K562 (cell line): ENCODE measurements at regions not wholly inside any gene's neighbourhood (a gene's known extent, or its start where the extent isn't known, plus 50 kb on each side); places are given as distances from the start of the nearest gene placed in this dataset.

Experiments
- ATAC-seq: fragments of 200-7000 bp; cut with Tn5 transposase; 3 replicates; pipeline ENCODE4 v1.9.1; 2020; ENCODE audit warnings: moderate library complexity
- BruUV-seq: library from RNA; stranded (reverse); fragments of 400-500 nt; replicated peaks from 2 replicates; lab custom pipeline; 2021; lab: Mats Ljungman, UMichigan
- CTCF ChIA-PET: fragments of 300-600 bp; formaldehyde crosslinking; extraction: SDS; loops from one replicate; lab custom pipeline; 2021; ENCODE audit warnings: low intra/inter-chr PET ratio; lab: Yijun Ruan, JAX
- POLR2A ChIA-PET: fragments of 300-600, 350-650 bp; sonication (Branson Sonifier 250); formaldehyde crosslinking; extraction: SDS; loops from one replicate; lab custom pipeline; 2021; ENCODE audit warnings: antibody characterized with exemption, inconsistent platforms; lab: Yijun Ruan, JAX
- DNase-seq, 4 experiments: peaks; one replicate each; pipeline versions ENCODE4 v3.0.0 to v3.0.0-alpha.2; 2011 to 2018; ENCODE audit warnings: low spot score in 3 of 4, mixed read lengths in 3 of 4; ENCODE audit errors: extremely low read depth in 1 of 4
- FAIRE-seq: peaks from 2 replicates; lab custom pipeline; 2011; peaks lifted over from hg19 to GRCh38; lab: Jason Lieb, UNC
- H2AFZ ChIP-seq: 2 replicates; pipeline ENCODE4 v1.6.0; 2011; ENCODE audit warnings: low read depth, low read length, control low read depth, inconsistent platforms
- H3K27ac ChIP-seq: fragments of 200-600 bp; 3 replicates; pipeline ENCODE4 v1.8.0; 2011; ENCODE audit warnings: low read depth, mild to moderate bottlenecking, control low read depth, inconsistent platforms, low read length, moderate library complexity, mixed read lengths; ENCODE audit errors: extremely low read depth
- H3K27me3 ChIP-seq, 2 experiments: fragments of 300-600 bp in 1 of 2; 2 replicates in 1 of 2; 3 replicates in 1 of 2; pipeline versions ENCODE4 v1.6.0 to v1.8.0; 2011; ENCODE audit warnings: inconsistent platforms in 2 of 2, low read length in 2 of 2, mild to moderate bottlenecking in 1 of 2, mixed read lengths in 1 of 2, moderate library complexity in 1 of 2; ENCODE audit not compliant: control insufficient read depth in 2 of 2, insufficient read depth in 2 of 2
- H3K36me3 ChIP-seq: fragments of 300-600 bp; 3 replicates; pipeline ENCODE4 v1.8.0; 2011; ENCODE audit warnings: mild to moderate bottlenecking, low read length, inconsistent platforms; ENCODE audit not compliant: control insufficient read depth, insufficient read depth
- H3K4me1 ChIP-seq, 2 experiments: fragments of 200-600 bp in 1 of 2; replicated peaks in 1 of 2; 2 replicates in 1 of 2; 3 replicates in 1 of 2; pipeline versions ENCODE4 v1.5.1 to v1.8.0; 2011; ENCODE audit warnings: inconsistent platforms in 2 of 2, low read length in 2 of 2, mild to moderate bottlenecking in 1 of 2, mixed read lengths in 1 of 2, moderate library complexity in 1 of 2; ENCODE audit not compliant: control insufficient read depth in 2 of 2, insufficient read depth in 2 of 2
- H3K4me2 ChIP-seq: 2 replicates; pipeline ENCODE4 v1.6.1; 2011; ENCODE audit warnings: low read length, control low read depth, inconsistent platforms, mixed read lengths; ENCODE audit not compliant: insufficient read depth
- H3K4me3 ChIP-seq: fragments of 200-600 bp; sonication (generic), shearing (Covaris generic); 2 replicates; pipeline ENCODE4 v1.5.1; 2016; ENCODE audit warnings: control low read depth, inconsistent platforms
- H3K79me2 ChIP-seq: fragments of 200-600 bp; 3 replicates; pipeline ENCODE4 v1.8.0; 2011; ENCODE audit warnings: low read length, inconsistent platforms; ENCODE audit not compliant: control insufficient read depth, insufficient read depth
- H3K9ac ChIP-seq, 2 experiments: 2 replicates each; pipeline versions ENCODE4 v1.6.0 to v1.6.1; 2011; ENCODE audit warnings: low read depth in 2 of 2, low read length in 2 of 2, control low read depth in 1 of 2, inconsistent platforms in 1 of 2, mild to moderate bottlenecking in 1 of 2, mixed read lengths in 1 of 2; ENCODE audit not compliant: insufficient read depth in 1 of 2
- H3K9me1 ChIP-seq: one replicate; pipeline ENCODE4 v1.6.0; 2011; ENCODE audit warnings: inconsistent platforms, mild to moderate bottlenecking, low read length, moderate library complexity; ENCODE audit not compliant: control insufficient read depth, insufficient read depth
- H3K9me3 ChIP-seq: replicated peaks from 2 replicates; pipeline ENCODE4 v1.5.1; 2011; ENCODE audit warnings: low read depth, low read length, inconsistent platforms; ENCODE audit not compliant: control insufficient read depth, insufficient read depth
- H4K20me1 ChIP-seq: replicated peaks from 2 replicates; pipeline ENCODE4 v1.6.1; 2011; ENCODE audit warnings: low read length, inconsistent platforms, mixed read lengths; ENCODE audit not compliant: control insufficient read depth, insufficient read depth
- ETV1 ChIP-seq: fragments of 450-650 bp; conservative IDR thresholded peaks from 2 replicates; pipeline ENCODE4 v1.6.1; 2016; ENCODE audit warnings: missing genetic modification characterization, control low read depth, low read depth, missing compliant biosample characterization
- ETV5 ChIP-seq: sonication (generic); formaldehyde crosslinking; IDR thresholded peaks from 2 replicates; pipeline ENCODE4 v1.4.0; 2020; ENCODE audit warnings: low read depth, mild to moderate bottlenecking, missing genetic modification reagents
- MAFF ChIP-seq: IDR thresholded peaks from 2 replicates; pipeline ENCODE4 v1.6.1; 2012; ENCODE audit warnings: low read length, improper control_type of control experiment
- MBD2 ChIP-seq: sonication (generic); IDR thresholded peaks from 2 replicates; pipeline ENCODE4 v1.6.1; 2016; ENCODE audit warnings: low read depth, borderline replicate concordance
- NFE2L1 ChIP-seq: fragments of 450-650 bp; IDR thresholded peaks from 2 replicates; pipeline ENCODE4 v1.6.1; 2016; ENCODE audit warnings: missing genetic modification characterization, low read depth, mild to moderate bottlenecking, missing compliant biosample characterization, moderate library complexity, borderline replicate concordance
- TARDBP ChIP-seq: fragments of 450-650 bp; IDR thresholded peaks from 2 replicates; pipeline ENCODE4 v1.6.1; 2016
- WGBS: fragments of 100-300 bp; shearing (Covaris generic); methylation state at CpG from one replicate; pipeline ENCODE4 v1.1.6; 2016; ENCODE audit warnings: low coverage, mixed read lengths; ENCODE audit not compliant: insufficient coverage; ENCODE audit errors: missing lambda C conversion rate; 5-methylcytosine and 5-hydroxymethylcytosine counted together
- in situ Hi-C: fragments of 300-500 bp; cut with MboI; formaldehyde crosslinking; loops from 4 replicates; pipeline ENCODE4 v1.15.0; 2018; ENCODE audit warnings: inconsistent platforms, mixed read lengths
- intact Hi-C: fragments of 100-400 bp; cut with micrococcal nuclease; formaldehyde crosslinking; loops from 2 replicates; pipeline ENCODE4 v1.14.2; 2022
- TF ChIP-seq, protein P1 (sequence below): fragments of 450-650 bp; IDR thresholded peaks from 2 replicates; pipeline ENCODE4 v1.6.1; 2014; ENCODE audit warnings: low read depth, mild to moderate bottlenecking, moderate library complexity, borderline replicate concordance
- TF ChIP-seq, protein P2 (sequence below), 2 experiments: fragments of 150-350 bp in 1 of 2; IDR thresholded peaks; 2 replicates each; pipeline ENCODE4 v1.6.1; 2012 to 2016; ENCODE audit warnings: low read depth in 2 of 2, low read length in 2 of 2, mild to moderate bottlenecking in 1 of 2, moderate library complexity in 1 of 2
- TF ChIP-seq, protein P3 (sequence below): fragments of 450-650 bp; conservative IDR thresholded peaks from 2 replicates; pipeline ENCODE4 v1.6.1; 2016; ENCODE audit warnings: missing genetic modification characterization, low read depth, mild to moderate bottlenecking, missing compliant biosample characterization, moderate library complexity
- TF ChIP-seq, protein P4 (sequence below): fragments of 250-450 bp; sonication (Bioruptor Pico); IDR thresholded peaks from 2 replicates; pipeline ENCODE4 v1.5.0; 2021

DNA sequence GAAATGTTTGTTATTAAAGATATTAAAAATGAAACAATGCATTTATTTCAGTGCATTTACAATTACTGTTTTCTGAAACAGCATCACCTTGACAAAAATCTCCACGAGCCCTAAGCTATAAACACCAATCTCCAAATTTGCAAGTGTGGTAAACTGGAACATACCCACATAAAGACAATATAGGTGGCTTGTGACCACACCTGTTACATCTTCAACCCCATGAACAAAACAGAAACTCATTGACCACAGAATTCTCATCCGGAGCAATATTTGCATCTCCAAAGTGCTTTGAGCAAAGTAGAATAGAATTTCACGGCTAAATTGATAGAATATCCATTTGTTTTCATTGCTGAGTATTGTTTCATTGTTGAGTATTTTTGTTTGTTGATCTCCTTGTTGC is 375.2 kb upstream of the FLRT2 start:
- no peak for TF ChIP-seq ETV5 (CRISPR knock-in tag)
- no peaks in the 10 kb centered on the region for H3K9me3 ChIP-seq
- H3K79me2 ChIP-seq: no peaks in the 10 kb centered on the region
- intact Hi-C loops (no loop called here), in situ Hi-C loops (no loop called here)
- H3K36me3 ChIP-seq: no peaks in the 10 kb centered on the region
- H3K9ac ChIP-seq: no peak overlapping the region
- DNase-seq: no peak
- H3K27me3 ChIP-seq: no peaks in the 10 kb centered on the region
- no peaks in the 10 kb centered on the region for H3K9me1 ChIP-seq
- no TSS peak for BruUV-seq
- WGBS: 0% methylated on average over 3 of the region's 3 CpGs
- H3K4me3 ChIP-seq: no peak overlapping the region
- H2AFZ ChIP-seq: no peak overlapping the region
- no peak for FAIRE-seq
- ChIA-PET CTCF (no interaction called here), POLR2A (no interaction called here)
- no peak overlapping the region for H3K27ac ChIP-seq
- H4K20me1 ChIP-seq: no peaks in the 10 kb centered on the region
- H3K4me2 ChIP-seq: no peak overlapping the region
- ATAC-seq: no peak
- no peaks in the 10 kb centered on the region for H3K4me1 ChIP-seq

DNA sequence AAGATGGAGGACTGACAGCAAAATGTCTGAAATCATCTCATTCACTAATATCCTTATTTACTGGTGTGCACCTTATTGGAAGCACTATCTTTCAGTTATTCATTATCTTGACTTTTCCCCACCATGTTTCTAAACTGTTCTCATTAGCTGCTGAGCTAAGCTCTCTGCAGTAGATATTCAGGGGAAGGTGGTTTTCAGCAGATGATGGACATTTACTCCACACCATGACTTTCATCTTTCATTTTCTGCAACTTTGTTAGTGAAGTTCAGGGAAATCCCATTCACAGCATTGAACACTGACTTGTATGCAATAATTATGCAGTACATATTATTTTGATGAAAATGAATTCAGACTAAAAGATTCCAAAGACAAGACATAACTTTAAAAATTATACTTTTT is 373.6 kb upstream of the FLRT2 start:
- BruUV-seq: no TSS peak
- Histone ChIP-seq H3K4me1 (no peaks in the 10 kb centered on the region), H3K9ac (no peak overlapping the region), H3K27ac (no peak overlapping the region), H3K9me1 (no peaks in the 10 kb centered on the region), H2AFZ (no peak overlapping the region), H3K36me3 (no peaks in the 10 kb centered on the region), H3K79me2 (no peaks in the 10 kb centered on the region), H3K4me3 (no peak overlapping the region), H3K4me2 (no peak overlapping the region), H3K9me3 (no peaks in the 10 kb centered on the region), H3K27me3 (no peaks in the 10 kb centered on the region), H4K20me1 (no peaks in the 10 kb centered on the region)
- ATAC-seq: no peak
- FAIRE-seq: no peak
- ChIA-PET POLR2A (no interaction called here), CTCF (no interaction called here)
- in situ Hi-C loops (no loop called here), intact Hi-C loops (no loop called here)
- no peak for DNase-seq
- no peak for TF ChIP-seq TARDBP
- TF ChIP-seq MBD2: no peak
- TF ChIP-seq, protein P1, sequence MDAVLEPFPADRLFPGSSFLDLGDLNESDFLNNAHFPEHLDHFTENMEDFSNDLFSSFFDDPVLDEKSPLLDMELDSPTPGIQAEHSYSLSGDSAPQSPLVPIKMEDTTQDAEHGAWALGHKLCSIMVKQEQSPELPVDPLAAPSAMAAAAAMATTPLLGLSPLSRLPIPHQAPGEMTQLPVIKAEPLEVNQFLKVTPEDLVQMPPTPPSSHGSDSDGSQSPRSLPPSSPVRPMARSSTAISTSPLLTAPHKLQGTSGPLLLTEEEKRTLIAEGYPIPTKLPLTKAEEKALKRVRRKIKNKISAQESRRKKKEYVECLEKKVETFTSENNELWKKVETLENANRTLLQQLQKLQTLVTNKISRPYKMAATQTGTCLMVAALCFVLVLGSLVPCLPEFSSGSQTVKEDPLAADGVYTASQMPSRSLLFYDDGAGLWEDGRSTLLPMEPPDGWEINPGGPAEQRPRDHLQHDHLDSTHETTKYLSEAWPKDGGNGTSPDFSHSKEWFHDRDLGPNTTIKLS: no peak
- TF ChIP-seq, protein P2, sequence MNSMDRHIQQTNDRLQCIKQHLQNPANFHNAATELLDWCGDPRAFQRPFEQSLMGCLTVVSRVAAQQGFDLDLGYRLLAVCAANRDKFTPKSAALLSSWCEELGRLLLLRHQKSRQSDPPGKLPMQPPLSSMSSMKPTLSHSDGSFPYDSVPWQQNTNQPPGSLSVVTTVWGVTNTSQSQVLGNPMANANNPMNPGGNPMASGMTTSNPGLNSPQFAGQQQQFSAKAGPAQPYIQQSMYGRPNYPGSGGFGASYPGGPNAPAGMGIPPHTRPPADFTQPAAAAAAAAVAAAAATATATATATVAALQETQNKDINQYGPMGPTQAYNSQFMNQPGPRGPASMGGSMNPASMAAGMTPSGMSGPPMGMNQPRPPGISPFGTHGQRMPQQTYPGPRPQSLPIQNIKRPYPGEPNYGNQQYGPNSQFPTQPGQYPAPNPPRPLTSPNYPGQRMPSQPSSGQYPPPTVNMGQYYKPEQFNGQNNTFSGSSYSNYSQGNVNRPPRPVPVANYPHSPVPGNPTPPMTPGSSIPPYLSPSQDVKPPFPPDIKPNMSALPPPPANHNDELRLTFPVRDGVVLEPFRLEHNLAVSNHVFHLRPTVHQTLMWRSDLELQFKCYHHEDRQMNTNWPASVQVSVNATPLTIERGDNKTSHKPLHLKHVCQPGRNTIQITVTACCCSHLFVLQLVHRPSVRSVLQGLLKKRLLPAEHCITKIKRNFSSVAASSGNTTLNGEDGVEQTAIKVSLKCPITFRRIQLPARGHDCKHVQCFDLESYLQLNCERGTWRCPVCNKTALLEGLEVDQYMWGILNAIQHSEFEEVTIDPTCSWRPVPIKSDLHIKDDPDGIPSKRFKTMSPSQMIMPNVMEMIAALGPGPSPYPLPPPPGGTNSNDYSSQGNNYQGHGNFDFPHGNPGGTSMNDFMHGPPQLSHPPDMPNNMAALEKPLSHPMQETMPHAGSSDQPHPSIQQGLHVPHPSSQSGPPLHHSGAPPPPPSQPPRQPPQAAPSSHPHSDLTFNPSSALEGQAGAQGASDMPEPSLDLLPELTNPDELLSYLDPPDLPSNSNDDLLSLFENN (IDR thresholded peaks at IDR 0.05; ENCODE audit: low read depth in 2 of 2, low read length in 2 of 2): no peak
- no peak for TF ChIP-seq MAFF
- TF ChIP-seq, protein P3, sequence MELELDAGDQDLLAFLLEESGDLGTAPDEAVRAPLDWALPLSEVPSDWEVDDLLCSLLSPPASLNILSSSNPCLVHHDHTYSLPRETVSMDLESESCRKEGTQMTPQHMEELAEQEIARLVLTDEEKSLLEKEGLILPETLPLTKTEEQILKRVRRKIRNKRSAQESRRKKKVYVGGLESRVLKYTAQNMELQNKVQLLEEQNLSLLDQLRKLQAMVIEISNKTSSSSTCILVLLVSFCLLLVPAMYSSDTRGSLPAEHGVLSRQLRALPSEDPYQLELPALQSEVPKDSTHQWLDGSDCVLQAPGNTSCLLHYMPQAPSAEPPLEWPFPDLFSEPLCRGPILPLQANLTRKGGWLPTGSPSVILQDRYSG (tag): no peak
- no peak for TF ChIP-seq NFE2L1
- TF ChIP-seq ETV1 (tag): no peak
- TF ChIP-seq, protein P4, sequence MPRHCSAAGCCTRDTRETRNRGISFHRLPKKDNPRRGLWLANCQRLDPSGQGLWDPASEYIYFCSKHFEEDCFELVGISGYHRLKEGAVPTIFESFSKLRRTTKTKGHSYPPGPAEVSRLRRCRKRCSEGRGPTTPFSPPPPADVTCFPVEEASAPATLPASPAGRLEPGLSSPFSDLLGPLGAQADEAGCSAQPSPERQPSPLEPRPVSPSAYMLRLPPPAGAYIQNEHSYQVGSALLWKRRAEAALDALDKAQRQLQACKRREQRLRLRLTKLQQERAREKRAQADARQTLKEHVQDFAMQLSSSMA (CRISPR knock-in tag): no peak
